ENCODE measurements at regions not wholly inside any gene's neighbourhood (a gene's known extent, or its start where the extent isn't known, plus 50 kb on each side); places are given as distances from the start of the nearest gene placed in this dataset.

GRCh38 chr2:8324164-8324856 lies 357.5 kb upstream of the ID2 start (continued):
- TF ChIP-seq SREBF2 (CRISPR knock-in tag; IDR thresholded peaks at IDR 0.05) (no peak), C11orf30 (IDR thresholded peaks at IDR 0.05; ENCODE audit: low read depth) (no peak), ETV1 (tag; conservative IDR thresholded peaks at IDR 0.05; ENCODE audit: low read depth) (no peak), GATA2 (CRISPR knock-in tag; IDR thresholded peaks at IDR 0.05) (peak; percentile 63), BHLHE40 (IDR thresholded peaks at IDR 0.05; ENCODE audit: low read length) (peak; percentile 41; the same call in 1 of the 2 replicates), POLR2AphosphoS2 (IDR thresholded peaks at IDR 0.05; ENCODE audit: low read length) (no peak), ZBTB12 (CRISPR knock-in tag; IDR thresholded peaks at IDR 0.05) (0 out of 2 replicates have a peak, but pooled peaks have one; percentile 26), MEF2A (IDR thresholded peaks at IDR 0.05; ENCODE audit: control insufficient read depth, low read depth, low read length) (no peak), HMBOX1 (IDR thresholded peaks at IDR 0.05) (peak; percentile 95), TRIM24 (IDR thresholded peaks at IDR 0.05) (no peak)
- TF ChIP-seq, protein P1, sequence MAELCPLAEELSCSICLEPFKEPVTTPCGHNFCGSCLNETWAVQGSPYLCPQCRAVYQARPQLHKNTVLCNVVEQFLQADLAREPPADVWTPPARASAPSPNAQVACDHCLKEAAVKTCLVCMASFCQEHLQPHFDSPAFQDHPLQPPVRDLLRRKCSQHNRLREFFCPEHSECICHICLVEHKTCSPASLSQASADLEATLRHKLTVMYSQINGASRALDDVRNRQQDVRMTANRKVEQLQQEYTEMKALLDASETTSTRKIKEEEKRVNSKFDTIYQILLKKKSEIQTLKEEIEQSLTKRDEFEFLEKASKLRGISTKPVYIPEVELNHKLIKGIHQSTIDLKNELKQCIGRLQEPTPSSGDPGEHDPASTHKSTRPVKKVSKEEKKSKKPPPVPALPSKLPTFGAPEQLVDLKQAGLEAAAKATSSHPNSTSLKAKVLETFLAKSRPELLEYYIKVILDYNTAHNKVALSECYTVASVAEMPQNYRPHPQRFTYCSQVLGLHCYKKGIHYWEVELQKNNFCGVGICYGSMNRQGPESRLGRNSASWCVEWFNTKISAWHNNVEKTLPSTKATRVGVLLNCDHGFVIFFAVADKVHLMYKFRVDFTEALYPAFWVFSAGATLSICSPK (IDR thresholded peaks at IDR 0.05; ENCODE audit: borderline replicate concordance) = no peak
- TF ChIP-seq, protein P2, sequence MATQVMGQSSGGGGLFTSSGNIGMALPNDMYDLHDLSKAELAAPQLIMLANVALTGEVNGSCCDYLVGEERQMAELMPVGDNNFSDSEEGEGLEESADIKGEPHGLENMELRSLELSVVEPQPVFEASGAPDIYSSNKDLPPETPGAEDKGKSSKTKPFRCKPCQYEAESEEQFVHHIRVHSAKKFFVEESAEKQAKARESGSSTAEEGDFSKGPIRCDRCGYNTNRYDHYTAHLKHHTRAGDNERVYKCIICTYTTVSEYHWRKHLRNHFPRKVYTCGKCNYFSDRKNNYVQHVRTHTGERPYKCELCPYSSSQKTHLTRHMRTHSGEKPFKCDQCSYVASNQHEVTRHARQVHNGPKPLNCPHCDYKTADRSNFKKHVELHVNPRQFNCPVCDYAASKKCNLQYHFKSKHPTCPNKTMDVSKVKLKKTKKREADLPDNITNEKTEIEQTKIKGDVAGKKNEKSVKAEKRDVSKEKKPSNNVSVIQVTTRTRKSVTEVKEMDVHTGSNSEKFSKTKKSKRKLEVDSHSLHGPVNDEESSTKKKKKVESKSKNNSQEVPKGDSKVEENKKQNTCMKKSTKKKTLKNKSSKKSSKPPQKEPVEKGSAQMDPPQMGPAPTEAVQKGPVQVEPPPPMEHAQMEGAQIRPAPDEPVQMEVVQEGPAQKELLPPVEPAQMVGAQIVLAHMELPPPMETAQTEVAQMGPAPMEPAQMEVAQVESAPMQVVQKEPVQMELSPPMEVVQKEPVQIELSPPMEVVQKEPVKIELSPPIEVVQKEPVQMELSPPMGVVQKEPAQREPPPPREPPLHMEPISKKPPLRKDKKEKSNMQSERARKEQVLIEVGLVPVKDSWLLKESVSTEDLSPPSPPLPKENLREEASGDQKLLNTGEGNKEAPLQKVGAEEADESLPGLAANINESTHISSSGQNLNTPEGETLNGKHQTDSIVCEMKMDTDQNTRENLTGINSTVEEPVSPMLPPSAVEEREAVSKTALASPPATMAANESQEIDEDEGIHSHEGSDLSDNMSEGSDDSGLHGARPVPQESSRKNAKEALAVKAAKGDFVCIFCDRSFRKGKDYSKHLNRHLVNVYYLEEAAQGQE (IDR thresholded peaks at IDR 0.05; ENCODE audit: borderline replicate concordance) = no peak
- TF ChIP-seq, protein P2 (CRISPR knock-in tag; IDR thresholded peaks at IDR 0.05; ENCODE audit: low read depth) = no peak
- TF ChIP-seq, protein P3, sequence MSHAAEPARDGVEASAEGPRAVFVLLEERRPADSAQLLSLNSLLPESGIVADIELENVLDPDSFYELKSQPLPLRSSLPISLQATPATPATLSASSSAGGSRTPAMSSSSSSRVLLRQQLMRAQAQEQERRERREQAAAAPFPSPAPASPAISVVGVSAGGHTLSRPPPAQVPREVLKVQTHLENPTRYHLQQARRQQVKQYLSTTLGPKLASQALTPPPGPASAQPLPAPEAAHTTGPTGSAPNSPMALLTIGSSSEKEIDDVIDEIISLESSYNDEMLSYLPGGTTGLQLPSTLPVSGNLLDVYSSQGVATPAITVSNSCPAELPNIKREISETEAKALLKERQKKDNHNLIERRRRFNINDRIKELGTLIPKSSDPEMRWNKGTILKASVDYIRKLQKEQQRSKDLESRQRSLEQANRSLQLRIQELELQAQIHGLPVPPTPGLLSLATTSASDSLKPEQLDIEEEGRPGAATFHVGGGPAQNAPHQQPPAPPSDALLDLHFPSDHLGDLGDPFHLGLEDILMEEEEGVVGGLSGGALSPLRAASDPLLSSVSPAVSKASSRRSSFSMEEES (CRISPR knock-in tag; IDR thresholded peaks at IDR 0.05) = peak; percentile 94

Data from K562 (cell line).